B cell (primary cell): ENCODE measurements at regions not wholly inside any gene's neighbourhood (a gene's known extent, or its start where the extent isn't known, plus 50 kb on each side); places are given as distances from the start of the nearest gene placed in this dataset.

Source experiments
- ATAC-seq: fragments of 200-7000 bp; cut with Tn5 transposase; one replicate; pipeline ENCODE4 v1.10.0; 2021; ENCODE audit warnings: low read depth, mild to moderate bottlenecking, moderate number of reproducible peaks, moderate library complexity
- CTCF ChIA-PET: fragments of 350-600 bp; sonication (Branson Sonifier 250); formaldehyde crosslinking; loops from one replicate; lab custom pipeline; 2021; ENCODE audit warnings: antibody characterized with exemption, inconsistent platforms; lab: Charles Lee
- POLR2A ChIA-PET: fragments of 350-600 bp; sonication (Branson Sonifier 250); formaldehyde crosslinking; loops from one replicate; lab custom pipeline; 2021; ENCODE audit warnings: antibody characterized with exemption; lab: Charles Lee
- DNase-seq: peaks from one replicate; pipeline ENCODE4 v3.0.0; 2013
- H2AFZ ChIP-seq: 2 replicates; pipeline ENCODE4 v1.6.1; 2012; ENCODE audit warnings: mild to moderate bottlenecking, low read depth, low read length; ENCODE audit not compliant: insufficient read depth, poor library complexity, severe bottlenecking
- H3K27ac ChIP-seq, 2 donors: 1 replicate in 1 of 2; 2 replicates in 1 of 2; pipeline ENCODE4 v1.5.1; 2012 to 2013; ENCODE audit warnings: low read length in 2 of 2, mild to moderate bottlenecking in 2 of 2, moderate library complexity in 1 of 2
- H3K27me3 ChIP-seq, 4 experiments: fragments of 200-600 bp in 1 of 4; sonication (generic) in 1 of 4; replicated peaks in 1 of 4; 1 replicate in 2 of 4; 2 replicates in 2 of 4; pipeline versions ENCODE4 v1.6.1 to v1.7.0; 2013 to 2016; ENCODE audit warnings: low read length in 3 of 4, mild to moderate bottlenecking in 2 of 4, mixed read lengths in 1 of 4, moderate library complexity in 1 of 4; ENCODE audit not compliant: insufficient read depth in 4 of 4, control insufficient read depth in 3 of 4; ENCODE audit errors: control extremely low read depth in 1 of 4
- H3K36me3 ChIP-seq, 2 experiments: replicated peaks in 1 of 2; 1 replicate in 1 of 2; 2 replicates in 1 of 2; pipeline versions ENCODE4 v1.6.1 to v1.7.1; 2013; ENCODE audit warnings: low read length in 1 of 2; ENCODE audit not compliant: insufficient read depth in 2 of 2, control insufficient read depth in 1 of 2; ENCODE audit errors: control extremely low read depth in 1 of 2, extremely low read depth in 1 of 2
- H3K4me1 ChIP-seq, 2 donors: fragments of 200-600 bp in 1 of 2; sonication (generic) in 1 of 2; 1 replicate in 1 of 2; 2 replicates in 1 of 2; pipeline versions ENCODE4 v1.5.1 to v1.6.1; 2013 to 2017; ENCODE audit warnings: low read length in 2 of 2; ENCODE audit not compliant: control insufficient read depth in 2 of 2, insufficient read depth in 2 of 2
- H3K4me2 ChIP-seq: replicated peaks from 2 replicates; pipeline ENCODE3; 2012; ENCODE audit warnings: mild to moderate bottlenecking, low read depth, low read length; ENCODE audit not compliant: poor library complexity, severe bottlenecking
- H3K4me3 ChIP-seq, 5 experiments: fragments of 200-600 bp in 1 of 5; sonication (generic) in 1 of 5; 1 replicate in 3 of 5; 2 replicates in 2 of 5; pipeline versions ENCODE4 v1.5.1 to v1.7.0; 2011 to 2016; ENCODE audit warnings: low read length in 4 of 5, mild to moderate bottlenecking in 4 of 5, low read depth in 2 of 5, control low read depth in 1 of 5, moderate library complexity in 1 of 5; ENCODE audit not compliant: insufficient read depth in 1 of 5; ENCODE audit errors: control extremely low read depth in 1 of 5, extremely low read depth in 1 of 5
- H3K79me2 ChIP-seq: fragments of 200-600 bp; sonication (generic); one replicate; pipeline ENCODE4 v1.6.0; 2016; ENCODE audit warnings: low read length; ENCODE audit not compliant: control insufficient read depth, insufficient read depth
- H3K9ac ChIP-seq: fragments of 200-600 bp; sonication (generic); 2 replicates; pipeline ENCODE4 v1.6.1; 2017; ENCODE audit warnings: mild to moderate bottlenecking, low read length, moderate library complexity
- H3K9me3 ChIP-seq, 3 donors: one replicate each; pipeline versions ENCODE4 v1.6.1 to v1.7.1; 2013; ENCODE audit warnings: low read length in 2 of 3; ENCODE audit not compliant: control insufficient read depth in 2 of 3, insufficient read depth in 1 of 3; ENCODE audit errors: control extremely low read depth in 1 of 3
- H4K20me1 ChIP-seq: 2 replicates; pipeline ENCODE4 v1.6.0; 2012; ENCODE audit warnings: mild to moderate bottlenecking, low read length; ENCODE audit not compliant: insufficient read depth, control insufficient read depth, poor library complexity, severe bottlenecking
- H3K27ac Mint-ChIP-seq: one replicate; pipeline ENCODE4 v1.8.0; 2021; ENCODE audit warnings: mixed read lengths
- H3K27me3 Mint-ChIP-seq: one replicate; pipeline ENCODE4 v1.8.0; 2021; ENCODE audit warnings: mixed read lengths
- H3K4me1 Mint-ChIP-seq: one replicate; pipeline ENCODE4 v1.8.0; 2021; ENCODE audit warnings: mixed read lengths
- H3K4me3 Mint-ChIP-seq: one replicate; pipeline ENCODE4 v1.8.0; 2021; ENCODE audit warnings: mixed read lengths
- H3K9me3 Mint-ChIP-seq: one replicate; pipeline ENCODE4 v1.8.0; 2022; ENCODE audit warnings: mixed read lengths; ENCODE audit not compliant: insufficient read depth
- EZH2 ChIP-seq: IDR thresholded peaks from 2 replicates; pipeline ENCODE4 v1.6.1; 2012; ENCODE audit warnings: borderline replicate concordance, low read depth, mild to moderate bottlenecking, moderate library complexity, low read length; ENCODE audit not compliant: insufficient read depth, poor library complexity, severe bottlenecking
- WGBS: methylation state at CpG from one replicate; pipeline ENCODE4 v1.1.5; 2013; ENCODE audit warnings: missing lambda C conversion rate; ENCODE audit not compliant: insufficient coverage; 5-methylcytosine and 5-hydroxymethylcytosine counted together
- intact Hi-C: fragments of 100-400 bp; cut with micrococcal nuclease; formaldehyde crosslinking; loops from one replicate; pipeline ENCODE4 v1.10.0; 2022
- TF ChIP-seq, protein P1 (sequence below): fragments of 200-600 bp; IDR thresholded peaks from one replicate; pipeline ENCODE4 v1.8.0; 2022; ENCODE audit warnings: antibody characterized with exemption, mild to moderate bottlenecking

GRCh38 chr16:86949116-86949515 is 368.1 kb downstream of the C16orf95 start:
- CTCF ChIA-PET = no interaction called here
- Histone ChIP-seq H4K20me1 (no peaks in the 10 kb centered on the region), H3K79me2 (no peaks in the 10 kb centered on the region), H3K9me3 (peaks cover 0 to 6% (median 0%) of the 10 kb centered on the region in 3 donors), H3K27ac (no peak overlapping the region), H3K27me3 (no peaks in the 10 kb centered on the region), H3K9ac (no peak overlapping the region), H2AFZ (no peak overlapping the region), H3K4me1 (no peaks in the 10 kb centered on the region), H3K4me2 (no peak overlapping the region), H3K4me3 (no peak overlapping the region), H3K36me3 (no peaks in the 10 kb centered on the region)
- Mint-ChIP-seq H3K9me3 (no peaks in the 10 kb centered on the region), H3K27ac (no peak overlapping the region), H3K4me1 (no peaks in the 10 kb centered on the region), H3K4me3 (no peak overlapping the region), H3K27me3 (peaks cover 6% of the 10 kb centered on the region)
- WGBS = 65% methylated on average over 14 of the region's 14 CpGs
- TF ChIP-seq, protein P1, sequence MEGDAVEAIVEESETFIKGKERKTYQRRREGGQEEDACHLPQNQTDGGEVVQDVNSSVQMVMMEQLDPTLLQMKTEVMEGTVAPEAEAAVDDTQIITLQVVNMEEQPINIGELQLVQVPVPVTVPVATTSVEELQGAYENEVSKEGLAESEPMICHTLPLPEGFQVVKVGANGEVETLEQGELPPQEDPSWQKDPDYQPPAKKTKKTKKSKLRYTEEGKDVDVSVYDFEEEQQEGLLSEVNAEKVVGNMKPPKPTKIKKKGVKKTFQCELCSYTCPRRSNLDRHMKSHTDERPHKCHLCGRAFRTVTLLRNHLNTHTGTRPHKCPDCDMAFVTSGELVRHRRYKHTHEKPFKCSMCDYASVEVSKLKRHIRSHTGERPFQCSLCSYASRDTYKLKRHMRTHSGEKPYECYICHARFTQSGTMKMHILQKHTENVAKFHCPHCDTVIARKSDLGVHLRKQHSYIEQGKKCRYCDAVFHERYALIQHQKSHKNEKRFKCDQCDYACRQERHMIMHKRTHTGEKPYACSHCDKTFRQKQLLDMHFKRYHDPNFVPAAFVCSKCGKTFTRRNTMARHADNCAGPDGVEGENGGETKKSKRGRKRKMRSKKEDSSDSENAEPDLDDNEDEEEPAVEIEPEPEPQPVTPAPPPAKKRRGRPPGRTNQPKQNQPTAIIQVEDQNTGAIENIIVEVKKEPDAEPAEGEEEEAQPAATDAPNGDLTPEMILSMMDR = no peak
- no peak for ATAC-seq
- DNase-seq = no peak
- intact Hi-C loops = no loop called here
- POLR2A ChIA-PET = no interaction called here

DNA sequence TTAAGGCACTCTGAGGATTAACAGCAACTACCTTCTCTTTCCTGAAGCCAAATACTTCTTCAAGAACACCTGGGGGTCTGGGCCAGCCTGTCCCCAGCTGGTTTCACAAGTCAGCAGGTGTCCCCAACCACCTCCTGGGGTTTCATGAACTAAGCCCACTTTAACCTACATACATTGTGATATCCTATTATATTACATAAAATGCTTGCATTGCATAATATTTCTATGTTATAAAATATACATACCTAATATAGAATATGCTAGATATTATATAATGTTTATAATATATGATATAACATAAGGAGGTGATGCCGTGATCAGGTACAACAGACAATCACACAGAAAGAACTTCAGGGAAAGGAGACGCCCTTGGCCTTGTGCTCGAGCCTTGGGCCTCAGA is 367.6 kb downstream of the C16orf95 start:
- no peak overlapping the region for H3K9ac ChIP-seq
- no peak for ATAC-seq
- H3K79me2 ChIP-seq = no peaks in the 10 kb centered on the region
- CTCF ChIA-PET = no interaction called here
- no peaks in the 10 kb centered on the region for H3K27me3 ChIP-seq
- peaks cover 0 to 6% (median 0%) of the 10 kb centered on the region in 3 donors for H3K9me3 ChIP-seq
- DNase-seq = no peak
- TF ChIP-seq, protein P1 = no peak
- TF ChIP-seq EZH2 = no peak
- no peaks in the 10 kb centered on the region for H3K4me1 Mint-ChIP-seq
- H3K4me1 ChIP-seq = no peaks in the 10 kb centered on the region
- H3K27ac ChIP-seq = no peak overlapping the region
- H3K4me2 ChIP-seq = no peak overlapping the region
- no peak overlapping the region for H2AFZ ChIP-seq
- no peaks in the 10 kb centered on the region for H4K20me1 ChIP-seq
- intact Hi-C loops = no loop called here
- H3K27me3 Mint-ChIP-seq = peaks cover 6% of the 10 kb centered on the region
- no peaks in the 10 kb centered on the region for H3K36me3 ChIP-seq
- H3K27ac Mint-ChIP-seq = no peak overlapping the region
- H3K4me3 ChIP-seq = no peak overlapping the region
- POLR2A ChIA-PET = no interaction called here
- H3K9me3 Mint-ChIP-seq = no peaks in the 10 kb centered on the region
- 89% methylated on average over 3 of the region's 3 CpGs for WGBS
- H3K4me3 Mint-ChIP-seq = no peak overlapping the region
